ENCODE measurements at regions not wholly inside any gene's neighbourhood (a gene's known extent, or its start where the extent isn't known, plus 50 kb on each side); places are given as distances from the start of the nearest gene placed in this dataset.

GRCh38 chr2:34731292-34731691, 1132.2 kb upstream of the FAM98A start:
- Mint-ChIP-seq H3K27me3 (ENCODE audit: low read depth in 3 of 3) (peaks cover 0 to 2% (median 0%) of the 10 kb centered on the region in 3 donors), H3K4me3 (no peak overlapping the region), H3K36me3 (no peaks in the 10 kb centered on the region), H3K4me1 (no peaks in the 10 kb centered on the region), H3K27ac (no peak overlapping the region), H3K9me3 (peaks cover 0 to 4% (median 0%) of the 10 kb centered on the region in 7 donors)
- no peak for TF ChIP-seq CTCF (IDR thresholded peaks at IDR 0.05)
- no peak overlapping the region for H3K4me2 ChIP-seq (replicated peaks; ENCODE audit: extremely low read depth, low read length, poor library complexity, severe bottlenecking)
- H3K9ac ChIP-seq (ENCODE audit: insufficient read depth, low read length, poor library complexity, severe bottlenecking), result no peak overlapping the region
- H3K9me3 ChIP-seq (replicated peaks in 1 of 2; ENCODE audit: control insufficient read depth in 1 of 2, insufficient read depth in 1 of 2, low read length in 2 of 2), result no peaks in the 10 kb centered on the region
- H4K20me1 ChIP-seq (ENCODE audit: insufficient read depth, low read length), result no peaks in the 10 kb centered on the region
- DNase-seq, result no peak
- no peak overlapping the region for H2AFZ ChIP-seq (ENCODE audit: insufficient read depth, low read depth, low read length, poor library complexity, severe bottlenecking)
- H3K4me1 ChIP-seq (ENCODE audit: control insufficient read depth in 1 of 2, insufficient read depth in 2 of 2, low read length in 2 of 2), result no peaks in the 10 kb centered on the region
- H3K79me2 ChIP-seq (ENCODE audit: insufficient read depth, low read length), result no peaks in the 10 kb centered on the region
- WGBS (ENCODE audit: insufficient coverage), result 80% methylated on average over 1 of the region's 2 CpGs
- H3K36me3 ChIP-seq (replicated peaks in 1 of 2; ENCODE audit: control insufficient read depth in 1 of 2, insufficient read depth in 2 of 2, low read length in 2 of 2), result no peaks in the 10 kb centered on the region
- intact Hi-C loops (cut with micrococcal nuclease), result no loop called here
- no peak overlapping the region for H3K4me3 ChIP-seq (replicated peaks in 1 of 3; ENCODE audit: low read depth in 2 of 3, low read length in 3 of 3)
- no peak overlapping the region for H3K27ac ChIP-seq (ENCODE audit: low read depth in 1 of 2, low read length in 2 of 2)
- H3K27me3 ChIP-seq (ENCODE audit: control insufficient read depth in 2 of 2, insufficient read depth in 2 of 2, low read length in 2 of 2), result no peaks in the 10 kb centered on the region

- DNase-seq, result no peak
- Mint-ChIP-seq H3K36me3 (no peaks in the 10 kb centered on the region), H3K27me3 (ENCODE audit: low read depth in 3 of 3) (peaks cover 0 to 2% (median 0%) of the 10 kb centered on the region in 3 donors), H3K9me3 (peaks cover 0 to 4% (median 0%) of the 10 kb centered on the region in 7 donors), H3K4me3 (no peak overlapping the region), H3K4me1 (no peaks in the 10 kb centered on the region), H3K27ac (no peak overlapping the region)
- H3K27me3 ChIP-seq (ENCODE audit: control insufficient read depth in 2 of 2, insufficient read depth in 2 of 2, low read length in 2 of 2), result no peaks in the 10 kb centered on the region
- H3K27ac ChIP-seq (ENCODE audit: low read depth in 1 of 2, low read length in 2 of 2), result no peak overlapping the region
- no peaks in the 10 kb centered on the region for H3K4me1 ChIP-seq (ENCODE audit: control insufficient read depth in 1 of 2, insufficient read depth in 2 of 2, low read length in 2 of 2)
- WGBS (ENCODE audit: insufficient coverage), result no CpG with 5 or more reads among the region's 2 CpGs
- H3K4me3 ChIP-seq (replicated peaks in 1 of 3; ENCODE audit: low read depth in 2 of 3, low read length in 3 of 3), result no peak overlapping the region
- intact Hi-C loops (cut with micrococcal nuclease), result no loop called here
- H3K9ac ChIP-seq (ENCODE audit: insufficient read depth, low read length, poor library complexity, severe bottlenecking), result no peak overlapping the region
- H3K36me3 ChIP-seq (replicated peaks in 1 of 2; ENCODE audit: control insufficient read depth in 1 of 2, insufficient read depth in 2 of 2, low read length in 2 of 2), result no peaks in the 10 kb centered on the region
- no peak overlapping the region for H3K4me2 ChIP-seq (replicated peaks; ENCODE audit: extremely low read depth, low read length, poor library complexity, severe bottlenecking)
- H3K79me2 ChIP-seq (ENCODE audit: insufficient read depth, low read length), result no peaks in the 10 kb centered on the region
- no peaks in the 10 kb centered on the region for H4K20me1 ChIP-seq (ENCODE audit: insufficient read depth, low read length)
- no peak for TF ChIP-seq CTCF (IDR thresholded peaks at IDR 0.05)
- H2AFZ ChIP-seq (ENCODE audit: insufficient read depth, low read depth, low read length, poor library complexity, severe bottlenecking), result no peak overlapping the region
- no peaks in the 10 kb centered on the region for H3K9me3 ChIP-seq (replicated peaks in 1 of 2; ENCODE audit: control insufficient read depth in 1 of 2, insufficient read depth in 1 of 2, low read length in 2 of 2)
These were observed 1130.7 kb upstream of the FAM98A start for GRCh38 chr2:34729845-34730244.

All from CD14-positive monocyte (primary cell).